Panc1 (cell line): ENCODE measurements at regions not wholly inside any gene's neighbourhood (a gene's known extent, or its start where the extent isn't known, plus 50 kb on each side); places are given as distances from the start of the nearest gene placed in this dataset.

Experiments used
- ATAC-seq: fragments of 200-7000 bp; cut with Tn5 transposase; 2 replicates; pipeline ENCODE4 v1.9.1; 2020; ENCODE audit warnings: mild to moderate bottlenecking, moderate library complexity
- BruUV-seq: library from RNA; stranded (reverse); fragments of 400-500 nt; replicated peaks from 2 replicates; lab custom pipeline; 2021; lab: Mats Ljungman, UMichigan
- CTCF ChIA-PET: fragments of 300-600 bp; sonication (Branson Sonifier 250); formaldehyde crosslinking; loops from one replicate; lab custom pipeline; 2022; ENCODE audit warnings: antibody characterized with exemption; lab: Charles Lee
- POLR2A ChIA-PET: fragments of 300-600 bp; sonication (Branson Sonifier 250); formaldehyde crosslinking; loops from one replicate; lab custom pipeline; 2022; ENCODE audit warnings: antibody characterized with exemption; lab: Charles Lee
- DNase-seq: peaks from one replicate; pipeline ENCODE4 v3.0.0-alpha.2; 2010; ENCODE audit warnings: low read depth, low spot score
- H3K27ac ChIP-seq: 2 replicates; pipeline ENCODE4 v1.5.1; 2011; ENCODE audit warnings: mild to moderate bottlenecking, low read length, inconsistent platforms
- H3K27me3 ChIP-seq: fragments of 200-500 bp; sonication (Bioruptor generic); 2 replicates; pipeline ENCODE4 v1.6.0; 2014; ENCODE audit warnings: low read length, inconsistent platforms; ENCODE audit not compliant: control insufficient read depth, insufficient read depth
- H3K36me3 ChIP-seq: fragments of 200-500 bp; sonication (Bioruptor generic); 2 replicates; pipeline ENCODE4 v1.5.1; 2014; ENCODE audit warnings: inconsistent platforms, mild to moderate bottlenecking, low read length, moderate library complexity; ENCODE audit not compliant: control insufficient read depth, insufficient read depth
- H3K4me1 ChIP-seq: 2 replicates; pipeline ENCODE4 v1.5.1; 2011; ENCODE audit warnings: inconsistent platforms, mild to moderate bottlenecking, low read length, moderate library complexity; ENCODE audit not compliant: control insufficient read depth, insufficient read depth
- H3K4me3 ChIP-seq, 2 experiments: 2 replicates each; pipeline ENCODE4 v1.5.1; 2011 to 2012; ENCODE audit warnings: low read depth in 2 of 2, low read length in 2 of 2, mild to moderate bottlenecking in 2 of 2, inconsistent platforms in 1 of 2, moderate library complexity in 1 of 2
- H3K9me3 ChIP-seq: fragments of 200-500 bp; sonication (Bioruptor generic); 2 replicates; pipeline ENCODE4 v1.5.1; 2014; ENCODE audit warnings: low read depth, mild to moderate bottlenecking, inconsistent platforms, low read length, moderate library complexity; ENCODE audit not compliant: control insufficient read depth, insufficient read depth
- CTCF ChIP-seq: fragments of 450-650 bp; IDR thresholded peaks from 2 replicates; pipeline ENCODE4 v1.5.1; 2017; ENCODE audit warnings: mild to moderate bottlenecking
- POLR2AphosphoS5 ChIP-seq: IDR thresholded peaks from 2 replicates; pipeline ENCODE4 v1.6.1; 2012; ENCODE audit warnings: mild to moderate bottlenecking, low read depth, low read length, moderate library complexity
- REST ChIP-seq, 2 experiments: IDR thresholded peaks; 2 replicates each; pipeline ENCODE4 v1.6.1; 2011 to 2012; ENCODE audit warnings: low read depth in 2 of 2, control low read depth in 1 of 2, low read length in 1 of 2, mild to moderate bottlenecking in 1 of 2, moderate library complexity in 1 of 2; ENCODE audit not compliant: insufficient read depth in 1 of 2
- SIN3A ChIP-seq: IDR thresholded peaks from 2 replicates; pipeline ENCODE4 v1.6.1; 2012; ENCODE audit warnings: low read depth, mild to moderate bottlenecking, low read length, moderate library complexity, borderline replicate concordance; ENCODE audit not compliant: insufficient read depth
- TCF7L2 ChIP-seq: IDR thresholded peaks from 2 replicates; pipeline ENCODE4 v1.6.1; 2011; ENCODE audit warnings: mild to moderate bottlenecking, low read depth, low read length, inconsistent platforms
- in situ Hi-C: cut with HindIII; loops from 2 replicates; pipeline ENCODE4 v1.10.0; 2016; ENCODE audit warnings: low sequenced_read_pairs, low pct_unique_long_range_greater_than_20kb
- intact Hi-C: fragments of 100-400 bp; cut with micrococcal nuclease; formaldehyde crosslinking; loops from one replicate; pipeline ENCODE4 v1.10.0; 2022; ENCODE audit not compliant: unreplicated experiment

- intact Hi-C loops (no loop called here), in situ Hi-C loops (no loop called here)
- Histone ChIP-seq H3K36me3 (no peaks in the 10 kb centered on the region), H3K4me3 (no peak overlapping the region), H3K27me3 (no peaks in the 10 kb centered on the region; the same call in 1 of the 2 replicates), H3K4me1 (no peaks in the 10 kb centered on the region), H3K9me3 (no peaks in the 10 kb centered on the region), H3K27ac (no peak overlapping the region)
- TF ChIP-seq POLR2AphosphoS5 (no peak), CTCF (no peak), REST (IDR thresholded peaks at IDR 0.05; ENCODE audit: insufficient read depth in 1 of 2, low read depth in 2 of 2, low read length in 1 of 2) (no peak)
- ChIA-PET CTCF (no interaction called here), POLR2A (no interaction called here)
- BruUV-seq, result no TSS peak
- no peak for ATAC-seq
- no peak for DNase-seq
These were observed 62.2 kb downstream of the MYCN start for GRCh38 chr2:16002575-16002974.

GRCh38 chr2:16002144-16002543 is 61.8 kb downstream of the MYCN start:
- Histone ChIP-seq H3K4me1 (no peaks in the 10 kb centered on the region), H3K4me3 (no peak overlapping the region), H3K9me3 (no peaks in the 10 kb centered on the region), H3K36me3 (no peaks in the 10 kb centered on the region), H3K27ac (no peak overlapping the region), H3K27me3 (no peaks in the 10 kb centered on the region)
- ChIA-PET POLR2A (no interaction called here), CTCF (no interaction called here)
- in situ Hi-C loops, result no loop called here
- no TSS peak for BruUV-seq
- ATAC-seq, result no peak
- intact Hi-C loops, result no loop called here
- TF ChIP-seq POLR2AphosphoS5, result no peak
- TF ChIP-seq SIN3A, result no peak
- TF ChIP-seq REST (IDR thresholded peaks at IDR 0.05; ENCODE audit: insufficient read depth in 1 of 2, low read depth in 2 of 2, low read length in 1 of 2), result no peak
- TF ChIP-seq TCF7L2, result no peak
- no peak for TF ChIP-seq CTCF
- no peak for DNase-seq
